CD4-positive, alpha-beta T cell treated with Interferon alpha-2 for 1 hour (primary cell): ENCODE measurements at regions not wholly inside any gene's neighbourhood (a gene's known extent, or its start where the extent isn't known, plus 50 kb on each side); places are given as distances from the start of the nearest gene placed in this dataset.

Experiments used
- DNase-seq, 2 donors: peaks; one replicate each; pipeline ENCODE4 v3.0.0-alpha.2; 2020 to 2022

DNA sequence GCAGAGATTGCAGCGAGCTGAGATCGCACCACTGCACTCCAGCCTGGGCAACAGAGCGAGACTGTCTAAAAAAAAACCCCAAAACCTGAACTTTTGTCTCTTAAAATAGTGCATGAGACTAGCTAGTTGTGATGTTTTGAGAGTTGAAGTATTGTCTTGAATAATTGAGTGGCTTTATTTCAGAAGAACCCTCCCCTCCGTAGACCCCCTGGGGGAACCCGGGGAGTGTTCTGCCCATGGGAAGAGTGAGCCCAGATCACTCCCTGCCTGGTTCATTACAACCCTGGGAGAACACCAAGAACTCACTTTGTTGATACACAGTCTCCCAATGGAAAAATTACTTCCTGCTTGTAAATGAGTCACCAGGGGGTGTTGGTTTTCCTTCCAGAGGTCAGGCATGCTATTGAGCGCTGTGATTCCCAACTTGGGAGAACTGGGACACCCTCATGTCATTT is 65.3 kb upstream of the SHISA3 start:
- DNase-seq: no peak

DNA sequence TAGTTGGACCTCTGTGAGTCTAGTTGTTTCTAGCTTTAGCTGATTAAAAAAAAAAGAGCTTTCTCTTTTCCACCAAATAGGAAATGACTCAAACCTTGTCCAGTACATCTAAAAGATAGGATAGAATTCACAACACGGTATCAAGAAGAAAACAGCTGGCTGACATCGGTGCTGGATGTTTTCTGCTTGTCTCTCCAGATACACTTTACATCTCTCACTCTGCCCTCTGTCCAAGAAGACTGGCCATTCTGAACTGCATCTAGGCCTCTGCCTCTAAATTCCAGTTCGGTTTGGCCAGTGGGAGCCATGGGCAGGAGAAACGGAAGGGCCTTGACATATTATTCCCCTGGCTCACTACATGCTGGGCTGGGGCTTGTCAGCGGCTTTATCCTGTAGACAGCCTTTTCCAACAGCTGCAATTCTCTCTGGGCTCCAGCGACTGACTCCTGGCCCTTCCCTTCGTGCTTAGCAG is 57.3 kb upstream of the SHISA3 start:
- no peak for DNase-seq

DNA sequence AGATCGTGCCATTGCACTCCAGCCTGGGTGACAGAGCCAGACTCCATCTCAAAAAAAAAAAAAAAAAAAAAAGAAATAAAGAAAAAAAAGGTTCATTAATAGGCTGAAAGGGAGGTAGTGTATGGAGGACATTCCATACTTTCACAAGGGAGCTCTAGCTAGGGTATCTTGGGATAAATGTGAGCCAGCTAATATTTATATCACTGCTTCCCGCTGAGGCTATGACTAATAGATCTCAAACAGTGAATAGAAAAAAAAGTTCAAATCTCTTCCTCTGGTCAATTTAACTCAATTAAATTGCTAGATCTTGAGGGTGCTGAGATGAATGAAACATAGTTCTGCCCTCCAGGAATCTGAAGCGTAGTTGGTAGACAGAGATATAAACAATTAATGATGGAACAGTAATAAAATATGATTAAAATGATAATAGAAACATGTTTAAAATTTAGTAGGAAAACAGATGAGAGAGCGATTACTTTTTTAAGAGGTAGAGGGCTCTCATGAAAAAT is 55.7 kb upstream of the SHISA3 start:
- no peak for DNase-seq

DNA sequence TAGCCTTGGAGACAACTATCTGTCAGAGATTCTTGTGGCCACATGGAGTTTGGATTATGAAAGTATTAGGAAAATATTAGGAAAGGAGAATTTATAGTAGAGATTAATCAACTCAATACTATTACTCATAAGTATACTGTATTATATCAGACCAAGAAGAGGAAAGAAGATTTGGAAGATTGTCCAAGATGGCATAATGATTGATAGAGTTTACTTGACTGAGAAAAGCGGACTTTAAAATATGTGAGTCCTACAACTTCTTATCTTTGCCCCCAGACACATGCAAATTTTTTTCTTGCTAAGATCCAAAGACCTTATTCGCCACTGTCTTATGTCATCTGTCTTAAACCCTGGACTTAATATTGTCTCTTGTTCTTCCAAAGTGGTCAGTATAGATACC is 54.8 kb upstream of the SHISA3 start:
- no peak for DNase-seq

DNA sequence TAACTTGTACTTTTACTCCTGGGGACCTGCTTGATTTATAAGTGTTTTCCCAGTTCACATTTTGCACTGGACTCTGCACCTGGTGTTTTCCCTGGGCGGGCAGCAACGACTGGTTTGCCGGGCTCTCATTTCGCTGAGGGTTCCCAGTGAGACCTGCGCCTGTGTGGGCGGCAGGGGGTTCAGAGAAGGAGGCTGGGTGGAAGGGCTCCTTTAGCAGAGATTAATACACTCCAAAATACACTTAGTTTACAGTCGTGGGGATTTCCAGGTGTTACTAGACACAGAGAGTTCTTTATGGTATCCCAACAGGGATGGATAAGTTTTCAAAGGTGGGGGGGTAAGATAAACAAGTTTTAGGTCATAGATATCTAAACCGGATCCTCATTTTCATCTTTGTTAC is 53.0 kb upstream of the SHISA3 start:
- no peak for DNase-seq

DNA sequence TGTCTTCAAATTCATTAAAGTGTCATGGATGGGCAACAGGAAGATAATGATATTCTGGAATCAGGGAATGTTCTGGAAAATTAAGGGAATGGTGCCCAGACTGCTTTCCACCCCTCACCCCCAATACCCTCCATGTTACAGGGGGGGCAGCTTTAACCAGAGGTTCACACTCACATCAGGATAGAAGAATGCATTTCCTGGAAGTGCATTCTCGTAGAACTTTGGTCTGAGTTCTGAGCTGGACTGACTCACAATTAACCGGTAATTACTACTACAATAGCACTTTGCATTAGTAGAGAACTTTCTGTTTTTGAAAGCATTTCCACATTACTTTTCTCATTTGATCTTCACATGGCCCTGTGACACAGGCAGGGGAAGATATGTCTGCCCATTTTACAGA is 52.5 kb upstream of the SHISA3 start:
- no peak for DNase-seq

DNA sequence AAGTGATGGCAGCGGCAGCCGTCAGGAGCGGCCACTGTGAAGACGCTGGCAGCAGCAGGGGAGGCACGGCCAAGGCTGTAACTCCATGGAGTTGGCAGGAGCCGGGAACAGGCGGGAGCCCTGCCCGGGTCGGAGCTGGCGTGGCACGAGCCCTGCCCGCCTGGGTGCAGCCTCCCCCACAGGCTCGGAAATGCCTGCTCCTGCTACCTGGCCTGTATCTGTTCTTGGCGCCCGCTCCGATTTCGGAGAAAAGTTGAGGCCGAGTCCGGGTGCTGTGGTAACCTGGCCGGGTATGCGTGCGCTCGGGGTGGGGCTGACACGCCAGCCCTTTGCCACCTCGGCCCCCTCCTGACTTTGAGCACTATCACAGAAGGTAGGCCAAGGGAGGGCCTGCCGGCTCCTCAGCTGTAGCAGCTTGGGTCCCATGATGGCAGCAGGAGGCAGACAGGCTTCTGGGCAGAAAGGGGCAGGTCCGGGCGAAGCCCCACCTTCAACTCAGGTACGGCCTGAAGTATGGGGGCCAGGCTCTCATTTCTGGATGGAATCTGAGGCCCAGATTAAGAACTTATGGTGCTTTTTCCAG is 51.2 kb upstream of the SHISA3 start:
- DNase-seq: no peak

DNA sequence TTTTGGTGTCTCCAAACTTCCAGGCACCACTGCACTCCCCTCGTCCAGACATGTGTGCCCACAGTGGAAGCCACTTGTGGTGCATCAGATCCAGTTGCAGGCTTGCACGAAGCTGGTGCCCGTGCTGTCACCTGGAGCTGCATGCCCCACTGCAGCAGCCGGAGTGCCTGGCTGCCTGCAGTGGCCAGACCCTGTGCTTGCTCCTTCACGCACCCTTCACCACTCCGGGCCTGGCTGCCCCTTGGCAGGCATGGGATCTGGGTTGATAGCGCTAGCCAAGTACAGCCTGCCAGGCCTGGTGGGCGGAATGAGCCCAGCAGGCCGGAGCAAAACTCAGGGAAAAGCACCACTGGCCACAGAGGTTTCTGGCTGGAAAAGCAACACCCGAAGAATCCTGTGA is 50.2 kb upstream of the SHISA3 start:
- no peak for DNase-seq
